ENCODE measurements at regions not wholly inside any gene's neighbourhood (a gene's known extent, or its start where the extent isn't known, plus 50 kb on each side); places are given as distances from the start of the nearest gene placed in this dataset.

DNA sequence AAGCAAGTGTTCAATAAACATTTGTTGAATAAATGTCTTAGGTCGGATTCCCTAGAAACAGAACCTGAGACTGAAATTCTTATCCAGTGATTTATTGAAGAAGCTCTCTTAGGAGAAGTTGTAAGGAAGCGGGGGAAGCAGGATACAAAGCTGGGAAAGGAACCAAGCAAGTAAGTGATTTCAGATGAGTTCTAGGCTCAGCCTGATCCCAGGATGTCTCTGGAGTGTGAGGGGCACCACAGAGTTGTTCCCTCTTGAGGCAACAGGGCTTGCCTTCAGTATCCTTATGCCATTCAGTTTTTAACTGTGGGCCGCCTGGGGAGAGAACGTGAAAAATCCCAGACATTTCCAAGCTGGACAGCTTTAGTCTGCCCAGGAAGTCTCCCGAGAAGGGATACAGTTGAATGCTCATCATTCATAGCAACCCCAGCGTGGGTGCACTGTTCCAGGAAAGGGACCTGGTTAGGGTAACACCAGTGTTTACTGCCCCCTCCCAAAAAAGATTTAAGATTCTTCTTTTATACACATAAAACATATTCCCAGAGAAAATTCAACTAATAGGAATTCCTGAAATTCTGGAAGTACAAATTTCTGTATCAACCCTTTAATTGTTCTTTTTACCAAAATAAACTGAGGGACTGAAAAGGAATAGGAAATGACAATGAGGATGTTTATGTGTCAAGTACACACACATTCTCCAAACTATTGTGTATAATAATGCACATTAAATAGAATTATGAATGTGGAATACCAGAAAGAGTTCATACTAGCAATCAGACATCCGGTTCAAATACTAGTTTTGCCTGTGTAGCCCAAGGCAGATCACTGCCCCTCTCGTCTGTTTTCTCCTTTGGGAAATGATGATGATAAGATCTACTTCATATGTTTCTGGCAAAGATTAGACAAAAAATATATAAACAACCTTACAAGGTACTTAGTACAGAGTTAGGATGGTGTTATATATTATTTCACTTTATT, 592.1 kb upstream of the CDH2 start:
- no peak for ATAC-seq (ENCODE audit: insufficient read depth, low FRiP score)
- H3K9ac ChIP-seq (ENCODE audit: insufficient read depth in 1 of 2, low read length in 2 of 2) = no peak overlapping the region

GRCh38 chr18:28767727-28768211, 590.8 kb upstream of the CDH2 start:
- H3K4me1 ChIP-seq (ENCODE audit: control insufficient read depth in 5 of 5, insufficient read depth in 5 of 5, low read length in 5 of 5) = no peaks in the 10 kb centered on the region
- no peak for DNase-seq
- ATAC-seq (ENCODE audit: insufficient read depth, low FRiP score) = no peak
- H3K9ac ChIP-seq (ENCODE audit: insufficient read depth in 1 of 2, low read length in 2 of 2) = no peak overlapping the region
- no peak overlapping the region for H3K4me3 ChIP-seq
- WGBS, 2 donors = 84 to 91% methylated on average over 2 of the region's 2 CpGs
- TF ChIP-seq CTCF (IDR thresholded peaks at IDR 0.05; ENCODE audit: control extremely low read depth, extremely low read depth) = no peak
- no peaks in the 10 kb centered on the region for H3K36me3 ChIP-seq (ENCODE audit: control insufficient read depth in 4 of 4, insufficient read depth in 4 of 4, low read length in 4 of 4)
- no peak overlapping the region for H3K27ac ChIP-seq (ENCODE audit: low read depth in 1 of 2, low read length in 1 of 2)
- no peaks in the 10 kb centered on the region for H3K9me3 ChIP-seq (ENCODE audit: control insufficient read depth in 4 of 4, insufficient read depth in 3 of 4, low read length in 3 of 4)
- H3K27me3 ChIP-seq (ENCODE audit: control insufficient read depth in 3 of 3, insufficient read depth in 3 of 3, low read length in 2 of 3) = no peaks in the 10 kb centered on the region

More for the DNA sequence above, 592.1 kb upstream of the CDH2 start:
- H3K4me3 ChIP-seq = no peak overlapping the region
- H3K9me3 ChIP-seq (ENCODE audit: control insufficient read depth in 4 of 4, insufficient read depth in 3 of 4, low read length in 3 of 4) = no peaks in the 10 kb centered on the region
- no peaks in the 10 kb centered on the region for H3K36me3 ChIP-seq (ENCODE audit: control insufficient read depth in 4 of 4, insufficient read depth in 4 of 4, low read length in 4 of 4)
- WGBS, 2 donors = 62 to 74% methylated on average over 8 of the region's 8 CpGs
- no peaks in the 10 kb centered on the region for H3K27me3 ChIP-seq (ENCODE audit: control insufficient read depth in 3 of 3, insufficient read depth in 3 of 3, low read length in 2 of 3)
- DNase-seq = no peak
- no peaks in the 10 kb centered on the region for H3K4me1 ChIP-seq (ENCODE audit: control insufficient read depth in 5 of 5, insufficient read depth in 5 of 5, low read length in 5 of 5)
- no peak overlapping the region for H3K27ac ChIP-seq (ENCODE audit: low read depth in 1 of 2, low read length in 1 of 2)
- no peak for TF ChIP-seq CTCF (IDR thresholded peaks at IDR 0.05; ENCODE audit: control extremely low read depth, extremely low read depth)

DNA sequence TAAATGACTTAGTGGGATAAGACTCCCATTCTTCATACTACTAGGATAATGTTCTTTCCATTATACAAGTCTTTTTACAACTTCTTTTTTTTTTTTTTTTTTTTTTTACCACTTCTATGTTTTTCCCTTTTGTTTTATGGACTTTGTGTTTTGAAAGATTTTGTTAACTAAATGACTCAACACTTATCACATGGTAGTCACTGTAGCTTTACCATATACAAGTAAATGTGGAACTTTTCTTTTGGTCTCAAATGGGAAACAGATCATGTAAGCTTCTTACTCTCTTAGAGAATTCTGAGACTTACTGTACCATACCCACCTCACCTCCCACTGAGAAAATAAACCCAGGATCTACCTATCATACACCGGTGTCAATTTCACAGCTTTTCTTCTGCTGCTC, 590.3 kb upstream of the CDH2 start:
- no peak overlapping the region for H3K4me3 ChIP-seq
- H3K27ac ChIP-seq (ENCODE audit: low read depth in 1 of 2, low read length in 1 of 2) = no peak overlapping the region
- no peak for TF ChIP-seq CTCF (IDR thresholded peaks at IDR 0.05; ENCODE audit: control extremely low read depth, extremely low read depth)
- DNase-seq = no peak
- H3K4me1 ChIP-seq (ENCODE audit: control insufficient read depth in 5 of 5, insufficient read depth in 5 of 5, low read length in 5 of 5) = no peaks in the 10 kb centered on the region
- no peak for ATAC-seq (ENCODE audit: insufficient read depth, low FRiP score)
- no peak overlapping the region for H3K9ac ChIP-seq (ENCODE audit: insufficient read depth in 1 of 2, low read length in 2 of 2)
- H3K36me3 ChIP-seq (ENCODE audit: control insufficient read depth in 4 of 4, insufficient read depth in 4 of 4, low read length in 4 of 4) = no peaks in the 10 kb centered on the region
- 97% methylated on average over 1 of the region's 1 CpG for WGBS, 2 donors
- no peaks in the 10 kb centered on the region for H3K27me3 ChIP-seq (ENCODE audit: control insufficient read depth in 3 of 3, insufficient read depth in 3 of 3, low read length in 2 of 3)
- H3K9me3 ChIP-seq (ENCODE audit: control insufficient read depth in 4 of 4, insufficient read depth in 3 of 4, low read length in 3 of 4) = no peaks in the 10 kb centered on the region

All from lung (tissue), 11 donors.